ENCODE measurements at regions not wholly inside any gene's neighbourhood (a gene's known extent, or its start where the extent isn't known, plus 50 kb on each side); places are given as distances from the start of the nearest gene placed in this dataset.

- no peak for TF ChIP-seq POLR2A (IDR thresholded peaks at IDR 0.05)
- no peak for TF ChIP-seq CTCF (IDR thresholded peaks at IDR 0.05)
Observed at GRCh38 chr3:177679568-177680471, 482.5 kb upstream of the TBL1XR1 start.

Measured in testis (tissue), 2 donors.